ENCODE measurements at regions not wholly inside any gene's neighbourhood (a gene's known extent, or its start where the extent isn't known, plus 50 kb on each side); places are given as distances from the start of the nearest gene placed in this dataset.
"Not testable (repeated sequence)": the region's sequence is repeated elsewhere in the genome, so short reads cannot be mapped to it uniquely, and the experiment has no call there.

DNA sequence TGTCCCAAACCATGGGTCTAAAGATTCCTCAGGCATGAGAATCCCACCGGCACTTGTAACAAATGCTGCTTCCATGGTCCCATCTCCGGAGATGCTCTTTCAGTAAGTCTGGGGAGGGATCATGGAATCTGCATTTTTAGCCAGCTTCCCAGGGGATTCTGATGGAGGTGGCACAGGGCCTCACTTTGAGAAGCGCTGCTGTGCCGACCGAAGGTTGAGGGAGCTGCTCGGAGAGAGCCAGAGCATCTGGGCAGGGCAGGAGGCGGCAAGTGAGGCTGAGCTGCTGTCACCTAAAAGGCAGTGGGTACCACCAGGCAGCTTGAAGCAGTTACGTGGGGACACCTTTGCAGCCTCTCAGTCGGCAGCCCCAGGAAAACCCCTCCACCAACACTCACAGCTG is 100.2 kb upstream of the CDYL start:
- DNase-seq = no peak

GRCh38 chr6:4675121-4675520 is 101.1 kb upstream of the CDYL start:
- DNase-seq = no peak

- DNase-seq = no peak
Observed at GRCh38 chr6:4673861-4674260, 102.3 kb upstream of the CDYL start.

GRCh38 chr6:4672772-4673171 is 103.4 kb upstream of the CDYL start:
- no peak for DNase-seq

DNA sequence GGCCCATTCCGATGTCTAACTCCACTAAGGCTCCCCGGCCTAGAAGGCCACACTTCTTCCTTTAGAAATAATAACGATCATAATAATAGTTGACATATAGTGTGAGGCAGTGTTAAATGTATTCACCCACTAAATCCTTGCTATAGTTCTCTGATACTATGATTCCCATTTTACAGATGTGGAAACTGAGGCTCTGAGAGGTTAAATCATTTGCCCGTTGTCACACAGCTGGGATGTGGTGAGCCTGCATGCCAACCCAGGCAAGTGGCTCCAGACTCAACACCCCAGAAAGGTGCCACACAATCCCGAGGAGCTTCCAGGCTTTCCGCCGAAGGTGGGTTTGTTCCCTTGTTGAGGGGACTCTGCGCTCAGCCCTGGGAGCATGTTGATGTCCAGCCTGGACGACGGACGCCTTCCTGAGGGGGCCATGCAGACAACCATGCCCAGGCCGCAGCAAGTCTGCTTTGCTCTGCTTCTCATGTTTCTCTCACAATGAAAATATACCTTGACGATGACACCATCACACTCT is 104.6 kb upstream of the CDYL start:
- no peak for DNase-seq

- DNase-seq = no peak
Observed at GRCh38 chr6:4670824-4671409, 105.3 kb upstream of the CDYL start.

DNA sequence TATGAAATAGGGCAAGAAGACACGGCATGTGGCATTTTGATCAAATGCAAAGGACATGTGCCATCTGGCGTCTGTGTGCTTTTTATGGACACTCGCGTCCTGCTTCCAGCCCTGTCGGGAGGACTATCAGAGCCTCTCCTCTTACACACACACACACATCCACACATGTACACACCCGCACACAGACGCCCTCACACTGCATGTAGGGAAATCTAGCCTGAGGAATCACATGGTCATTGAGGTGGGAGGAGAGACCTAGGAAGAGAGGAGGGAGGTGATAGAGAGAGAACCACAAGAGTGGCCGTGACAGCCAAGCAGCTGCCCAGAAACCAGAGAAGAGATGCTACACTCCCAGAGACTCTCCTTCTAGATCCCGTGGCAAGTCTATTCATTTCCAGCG is 105.9 kb upstream of the CDYL start:
- DNase-seq = no peak

GRCh38 chr6:4668271-4669179 is 107.7 kb upstream of the CDYL start:
- no peak for DNase-seq

- no peak for DNase-seq
Observed at GRCh38 chr6:4667591-4667990, 108.6 kb upstream of the CDYL start.

- no peak for DNase-seq
Observed at GRCh38 chr6:4666886-4667513, 109.2 kb upstream of the CDYL start.

DNA sequence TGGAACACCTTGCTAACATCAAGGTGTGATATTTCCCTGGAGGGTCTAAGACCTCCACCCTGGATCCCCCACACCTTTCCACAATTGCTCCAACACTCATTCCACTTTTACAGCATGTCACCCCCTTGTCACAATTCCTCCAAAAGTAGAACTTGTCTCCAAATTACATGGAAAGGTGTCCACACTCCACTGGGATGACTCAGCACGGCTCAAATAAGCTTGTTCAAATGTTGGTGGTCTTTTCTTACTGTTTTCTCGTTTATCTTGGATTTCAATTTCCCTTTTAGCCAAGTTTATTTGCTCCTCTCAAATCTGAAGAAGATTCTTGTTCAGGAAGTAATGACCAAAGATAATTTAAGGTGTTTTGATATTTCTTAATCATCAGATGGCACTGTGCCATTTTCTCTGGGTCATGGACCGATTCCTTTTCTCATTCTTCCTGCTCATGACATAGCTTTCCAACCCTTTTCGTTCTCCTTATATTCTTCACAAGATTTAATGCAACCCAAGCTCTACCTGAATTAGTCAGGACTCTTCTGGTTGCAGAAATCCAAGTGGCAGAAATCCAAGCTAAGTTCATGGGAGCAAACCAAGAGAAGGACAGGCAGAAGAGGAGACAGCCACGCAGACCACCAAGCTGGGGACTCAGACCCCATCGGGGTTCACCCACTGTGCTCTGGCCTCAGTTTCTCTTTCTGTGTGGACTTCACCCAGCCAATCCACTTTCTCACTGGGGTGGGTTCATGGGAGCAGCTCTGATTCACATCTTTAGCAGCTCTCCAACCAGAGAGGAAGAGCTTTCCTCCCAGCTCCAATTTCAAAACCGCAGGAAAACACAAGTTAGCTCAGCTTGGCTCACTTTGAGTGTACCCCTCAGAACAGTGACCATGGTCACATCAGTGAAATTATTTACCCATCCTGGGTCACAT is 110.5 kb upstream of the CDYL start:
- DNase-seq = no peak

DNA sequence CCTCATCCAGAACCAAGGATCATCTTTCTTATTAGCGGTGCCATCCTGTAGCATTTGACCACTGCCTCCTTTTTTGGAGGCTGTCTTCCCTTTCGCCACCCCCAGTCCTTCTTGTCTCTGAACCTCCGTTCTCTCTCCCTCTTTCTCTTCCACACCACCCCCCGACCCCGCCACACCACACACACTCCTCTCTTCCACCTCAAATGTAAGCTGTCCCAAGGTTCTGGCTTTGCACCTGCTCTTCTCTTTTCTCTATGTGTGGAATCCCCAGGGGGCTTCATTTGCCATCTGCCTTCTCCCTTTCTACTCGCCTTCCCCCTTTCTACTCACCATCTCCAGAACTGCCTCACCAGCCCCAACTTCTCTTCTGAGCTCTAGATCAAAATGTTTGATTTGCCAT is 111.3 kb upstream of the CDYL start:
- DNase-seq = no peak

DNA sequence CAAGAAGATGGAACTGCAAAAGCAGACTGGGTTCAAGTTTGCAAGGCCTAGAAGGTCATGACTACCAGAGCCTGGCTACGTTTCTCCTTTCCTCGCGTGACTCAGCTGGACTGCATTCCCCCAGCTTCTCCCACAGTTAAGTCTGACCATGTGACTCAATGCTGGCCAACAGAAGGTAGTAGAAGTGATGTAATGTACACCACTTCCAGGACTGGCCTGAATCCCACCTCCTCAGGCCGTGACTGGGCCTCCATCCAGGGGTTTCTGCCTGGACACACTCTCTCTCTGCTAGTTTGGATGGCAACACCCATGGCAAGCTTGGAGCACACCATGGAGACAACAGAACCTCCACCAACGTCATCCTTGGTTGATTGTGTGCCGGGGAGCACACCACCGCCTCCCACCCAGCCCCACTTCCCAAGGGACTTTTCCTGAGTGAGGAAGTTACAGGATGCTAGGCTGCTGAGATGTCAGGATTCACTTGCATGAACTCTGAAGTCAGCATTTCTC is 112.0 kb upstream of the CDYL start:
- DNase-seq = no peak

DNA sequence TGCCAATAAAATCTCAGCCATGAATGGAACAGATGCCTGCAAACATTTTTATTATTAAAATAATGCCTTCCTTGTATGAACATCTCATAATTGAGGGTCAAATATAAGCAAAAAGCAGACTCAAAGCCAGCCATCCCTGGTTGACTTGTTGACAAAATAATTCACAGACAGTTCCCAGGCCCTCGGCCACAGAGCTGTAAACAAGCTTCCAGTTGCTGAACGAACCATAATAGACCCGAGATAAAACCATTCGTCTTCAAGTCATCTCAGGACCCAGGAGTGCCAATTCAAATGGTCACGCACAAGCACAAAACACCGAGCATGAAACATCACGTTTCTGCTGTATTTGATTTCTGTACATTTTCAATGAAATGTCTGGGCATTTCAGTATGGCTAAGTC is 113.3 kb upstream of the CDYL start:
- no peak for DNase-seq

DNA sequence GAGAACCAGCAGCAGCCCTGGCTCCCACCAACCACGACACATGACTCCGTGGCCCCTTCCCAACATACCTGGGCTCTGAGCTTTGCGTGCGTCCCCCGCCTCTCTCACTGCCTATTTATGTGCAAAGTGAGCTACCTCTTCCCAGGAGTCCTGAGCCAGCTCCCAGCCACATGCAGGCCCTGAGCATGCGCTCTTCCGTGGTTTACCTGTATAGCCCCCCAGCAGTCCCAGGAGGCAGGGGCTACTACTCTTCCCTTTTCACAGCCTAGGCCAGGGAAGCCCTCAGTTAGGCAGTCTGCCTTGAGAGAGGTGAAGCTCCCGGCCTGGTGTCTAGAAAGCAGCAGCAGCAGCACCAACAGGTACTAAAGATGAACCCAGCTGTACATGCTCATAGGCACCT is 114.8 kb upstream of the CDYL start:
- no peak for DNase-seq

DNA sequence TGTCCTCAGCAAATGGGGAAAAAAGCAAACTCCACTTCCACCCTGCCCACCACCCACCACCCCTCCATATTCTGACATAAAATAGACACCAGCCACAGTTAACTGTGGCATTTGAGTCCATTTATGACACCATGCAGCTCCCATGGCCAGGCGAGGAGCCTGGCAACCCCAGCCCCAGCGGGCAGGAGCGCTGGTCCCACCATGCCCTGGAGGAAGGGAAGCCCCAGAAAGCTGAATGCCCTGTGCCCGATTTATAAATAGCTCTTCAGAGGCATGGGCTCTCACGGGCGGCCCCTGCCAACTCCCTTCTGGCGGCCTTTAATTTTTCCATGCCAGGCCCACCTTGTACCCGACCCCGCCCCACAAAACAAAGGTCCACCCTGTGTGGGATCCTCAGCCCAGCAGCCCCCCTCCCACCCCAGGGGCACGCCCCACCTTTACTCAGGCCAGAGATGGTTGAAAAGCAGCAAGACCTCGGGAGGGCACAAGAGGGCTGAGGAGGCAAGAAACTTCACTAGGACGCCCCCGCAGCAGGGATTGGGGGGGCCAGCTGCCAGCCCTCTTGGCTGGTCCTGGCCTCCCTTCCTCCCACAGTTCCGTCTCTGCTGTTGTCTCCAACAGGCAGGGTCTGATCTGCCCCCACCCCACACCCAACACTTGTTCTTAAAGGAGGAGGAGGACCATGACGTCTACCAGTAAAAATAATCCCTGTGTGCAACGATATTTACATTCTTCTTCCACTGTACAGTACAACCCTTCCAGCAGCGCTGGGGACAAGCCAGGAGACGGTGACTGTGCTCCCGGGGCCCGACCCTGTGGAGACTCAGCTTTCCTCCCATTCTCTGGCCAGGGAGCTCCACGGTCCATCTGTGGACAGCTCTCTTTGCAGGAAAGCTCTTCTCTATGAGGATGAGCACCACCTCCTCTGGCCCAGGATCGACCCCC is 115.6 kb upstream of the CDYL start:
- no peak for DNase-seq

DNA sequence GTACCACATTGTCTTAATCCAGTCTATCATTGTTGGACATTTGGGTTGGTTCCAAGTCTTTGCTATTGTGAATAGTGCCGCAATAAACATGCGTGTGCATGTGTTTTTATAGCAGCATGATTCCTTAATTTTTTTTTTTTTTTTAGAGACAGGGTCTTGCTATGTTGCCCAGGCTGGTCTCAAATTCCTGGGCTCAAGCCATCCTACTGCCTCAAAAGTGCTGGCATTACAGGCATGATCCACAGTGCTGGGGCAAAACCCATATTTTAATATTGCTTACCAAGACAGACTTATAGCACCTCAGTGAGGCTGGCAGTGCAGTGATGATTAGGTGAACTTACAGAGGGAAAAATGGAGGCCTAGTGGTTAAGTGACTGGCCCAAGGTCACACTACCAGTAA is 116.5 kb upstream of the CDYL start:
- DNase-seq = not testable (repeated sequence)

- DNase-seq = no peak
Observed at GRCh38 chr6:4658486-4658885, 117.7 kb upstream of the CDYL start.

DNA sequence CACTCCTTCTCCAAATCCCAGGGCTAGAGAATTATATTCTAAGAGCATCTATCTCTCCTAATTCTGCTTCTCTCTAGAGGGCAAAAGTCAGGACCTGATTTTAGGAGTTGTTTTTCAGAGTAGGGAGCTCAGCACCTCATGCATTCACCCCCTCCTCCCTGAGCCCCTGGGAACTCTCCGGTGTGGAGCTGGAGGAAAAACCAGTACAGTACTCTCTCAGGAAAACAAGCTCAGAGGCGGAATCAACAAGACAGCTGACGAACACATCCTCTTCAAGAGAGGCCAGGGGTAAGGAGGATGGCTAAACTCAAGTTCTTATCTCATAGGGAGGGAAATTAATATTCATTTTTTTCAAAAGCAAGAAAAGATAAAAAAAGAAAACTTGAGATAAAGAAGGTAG is 120.1 kb upstream of the CDYL start:
- DNase-seq = no peak

GRCh38 chr6:4655196-4656025 is 120.8 kb upstream of the CDYL start:
- DNase-seq = no peak

All from GOT3 (cell line).